Stimulated activated CD4-positive, alpha-beta T cell treated with anti-CD3 and anti-CD28 coated beads, Interleukin-2, amount 100 ng/mL, for 48 hours (primary cell): ENCODE measurements at regions not wholly inside any gene's neighbourhood (a gene's known extent, or its start where the extent isn't known, plus 50 kb on each side); places are given as distances from the start of the nearest gene placed in this dataset.
"Not testable (repeated sequence)": the region's sequence is repeated elsewhere in the genome, so short reads cannot be mapped to it uniquely, and the experiment has no call there.

ENCODE experiments used
- DNase-seq, 2 donors: peaks; one replicate each; pipeline ENCODE4 v3.0.0-alpha.2; 2020

- DNase-seq = no peak
Observed at GRCh38 chr4:117014236-117014635, 71.1 kb downstream of the TRAM1L1 start.

- DNase-seq = no peak
Observed at GRCh38 chr4:117010671-117011070, 74.7 kb downstream of the TRAM1L1 start.

- no peak for DNase-seq
Observed at GRCh38 chr4:117001077-117001476, 84.3 kb downstream of the TRAM1L1 start.

- no peak for DNase-seq
Observed at GRCh38 chr4:116982656-116983055, 102.7 kb downstream of the TRAM1L1 start.

- DNase-seq = not testable (repeated sequence)
Observed at GRCh38 chr4:116980436-116980835, 104.9 kb downstream of the TRAM1L1 start.

- no peak for DNase-seq
Observed at GRCh38 chr4:116959045-116959444, 126.3 kb downstream of the TRAM1L1 start.

GRCh38 chr4:116953947-116954346, 131.4 kb downstream of the TRAM1L1 start:
- no peak for DNase-seq

GRCh38 chr4:116952530-116953136, 132.7 kb downstream of the TRAM1L1 start:
- DNase-seq = no peak

- no peak for DNase-seq
Observed at GRCh38 chr4:116949856-116950255, 135.5 kb downstream of the TRAM1L1 start.

- DNase-seq = no peak
Observed at GRCh38 chr4:116942315-116942714, 143.1 kb downstream of the TRAM1L1 start.

GRCh38 chr4:116930329-116930728, 155.0 kb downstream of the TRAM1L1 start:
- no peak for DNase-seq

- no peak for DNase-seq
Observed at GRCh38 chr4:116926631-116927295, 158.6 kb downstream of the TRAM1L1 start.

GRCh38 chr4:116925900-116926457, 159.4 kb downstream of the TRAM1L1 start:
- no peak for DNase-seq

GRCh38 chr4:116923389-116923788, 162.0 kb downstream of the TRAM1L1 start:
- no peak for DNase-seq

GRCh38 chr4:116913451-116913850, 171.9 kb downstream of the TRAM1L1 start:
- DNase-seq = no peak

- DNase-seq = no peak
Observed at GRCh38 chr4:116906758-116907157, 178.6 kb downstream of the TRAM1L1 start.

GRCh38 chr4:116899561-116899960, 185.8 kb downstream of the TRAM1L1 start:
- DNase-seq = no peak

- no peak for DNase-seq
Observed at GRCh38 chr4:116885579-116885978, 199.8 kb downstream of the TRAM1L1 start.

GRCh38 chr4:116882503-116882902, 202.9 kb downstream of the TRAM1L1 start:
- no peak for DNase-seq

GRCh38 chr4:116881077-116881476, 204.3 kb downstream of the TRAM1L1 start:
- DNase-seq = no peak

GRCh38 chr4:116880625-116881024, 204.8 kb downstream of the TRAM1L1 start:
- DNase-seq = no peak

- DNase-seq = no peak
Observed at GRCh38 chr4:116878280-116878679, 207.1 kb downstream of the TRAM1L1 start.

GRCh38 chr4:116877069-116877468, 208.3 kb downstream of the TRAM1L1 start:
- DNase-seq = no peak

GRCh38 chr4:116872941-116873340, 212.4 kb downstream of the TRAM1L1 start:
- no peak for DNase-seq

- DNase-seq = no peak
Observed at GRCh38 chr4:116872308-116872707, 213.1 kb downstream of the TRAM1L1 start.
